BLaER1 treated with 17β-estradiol and CSF1 and Interleukin-3, amounts not matched to agents 10 nM and 100 nM (cell line): ENCODE measurements at regions not wholly inside any gene's neighbourhood (a gene's known extent, or its start where the extent isn't known, plus 50 kb on each side); places are given as distances from the start of the nearest gene placed in this dataset.
"Not testable (repeated sequence)": the region's sequence is repeated elsewhere in the genome, so short reads cannot be mapped to it uniquely, and the experiment has no call there.

Source experiments
- H3K27ac ChIP-seq, 11 experiments: shearing (Covaris generic); formaldehyde crosslinking; 2 replicates each; pipeline ENCODE4 v1.8.1; 2022
- H3K27me3 ChIP-seq, 11 experiments: shearing (Covaris generic); formaldehyde crosslinking; 2 replicates each; pipeline ENCODE4 v1.8.1; 2022
- H3K36me3 ChIP-seq, 11 experiments: shearing (Covaris generic); formaldehyde crosslinking; 2 replicates each; pipeline ENCODE4 v1.8.1; 2022
- H3K4me1 ChIP-seq, 10 experiments: shearing (Covaris generic); formaldehyde crosslinking; 2 replicates each; pipeline ENCODE4 v1.8.1; 2022
- H3K4me2 ChIP-seq, 11 experiments: shearing (Covaris generic); formaldehyde crosslinking; 2 replicates each; pipeline ENCODE4 v1.8.1; 2022
- H3K4me3 ChIP-seq, 10 experiments: shearing (Covaris generic); formaldehyde crosslinking; 2 replicates each; pipeline ENCODE4 v1.8.1; 2022
- H3K9ac ChIP-seq, 11 experiments: shearing (Covaris generic); formaldehyde crosslinking; 2 replicates each; pipeline ENCODE4 v1.8.1; 2022
- H3K9me3 ChIP-seq, 11 experiments: shearing (Covaris generic); formaldehyde crosslinking; replicated peaks in 1 of 11; 2 replicates each; pipeline ENCODE4 v1.8.1; 2022
- H4K20me1 ChIP-seq, 11 experiments: shearing (Covaris generic); formaldehyde crosslinking; 2 replicates each; pipeline ENCODE4 v1.8.1; 2022
- Cebpa-rat ChIP-seq, 11 experiments: shearing (Covaris generic); IDR thresholded peaks; 2 replicates each; pipeline ENCODE4 v1.8.1; 2022

DNA sequence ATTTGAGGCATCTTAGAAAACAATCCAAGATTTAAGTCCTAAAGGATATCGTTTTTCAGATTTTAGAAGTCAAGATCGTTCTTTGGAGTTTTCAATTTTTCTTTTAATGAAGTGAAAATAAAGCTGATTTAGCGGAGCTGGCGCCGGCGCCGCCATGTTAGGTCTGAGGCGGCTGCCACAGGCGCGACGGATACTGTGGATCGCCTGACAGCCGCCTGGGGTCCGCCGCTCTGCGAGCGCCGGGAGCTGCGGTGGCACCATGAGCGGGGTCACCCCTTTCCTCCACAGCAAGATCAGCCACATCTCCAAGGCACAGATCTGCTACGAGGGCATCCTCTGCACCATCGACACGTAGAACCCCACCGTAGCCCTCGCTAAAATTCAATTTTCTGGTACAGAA lies 247.2 kb downstream of the GJA1 start:
- TF ChIP-seq Cebpa-rat (IDR thresholded peaks at IDR 0.05), result no peak
- H3K27ac ChIP-seq, result no peak overlapping the region

GRCh38 chr6:121685806-121686205 lies 250.4 kb downstream of the GJA1 start:
- not testable (repeated sequence) for H3K9ac ChIP-seq, H3K4me3 ChIP-seq, H3K27me3 ChIP-seq, H3K27ac ChIP-seq, H3K4me1 ChIP-seq, H3K4me2 ChIP-seq, H3K36me3 ChIP-seq, H4K20me1 ChIP-seq
- peaks cover 10 to 29% (median 19%) of the 10 kb centered on the region in 11 experiments; a peak in 18 of 22 replicates for H3K9me3 ChIP-seq

More for the DNA sequence above, 247.2 kb downstream of the GJA1 start:
- H4K20me1 ChIP-seq, result no peaks in the 10 kb centered on the region
- H3K9ac ChIP-seq, result no peak overlapping the region
- no peak overlapping the region for H3K4me3 ChIP-seq
- no peak overlapping the region for H3K4me2 ChIP-seq
- peaks cover 10 to 29% (median 19%) of the 10 kb centered on the region in 11 experiments; a peak in 18 of 22 replicates for H3K9me3 ChIP-seq
- H3K36me3 ChIP-seq, result no peaks in the 10 kb centered on the region
- H3K27me3 ChIP-seq, result no peaks in the 10 kb centered on the region
- no peaks in the 10 kb centered on the region for H3K4me1 ChIP-seq

DNA sequence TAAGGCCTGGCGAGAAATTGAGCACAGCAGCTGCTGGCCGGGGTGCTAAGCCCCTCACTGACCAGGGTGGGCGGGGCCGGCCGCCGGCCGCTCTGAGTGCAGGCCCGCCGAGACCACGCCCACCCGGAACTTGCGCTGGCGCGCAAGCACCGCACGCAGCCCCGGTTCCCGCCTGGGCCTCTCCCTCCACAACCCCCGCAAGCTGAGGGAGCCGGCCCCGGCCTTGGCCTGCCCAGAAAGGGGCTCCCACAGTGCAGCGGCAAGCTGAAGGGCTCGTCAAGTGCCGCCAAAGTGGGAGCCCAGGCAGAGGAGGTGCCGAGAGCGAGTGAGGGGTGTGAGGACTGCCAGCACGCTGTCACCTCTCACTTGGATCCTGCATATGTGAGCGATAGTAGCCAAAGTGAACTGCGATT lies 251.2 kb downstream of the GJA1 start:
- H3K4me3 ChIP-seq, result no peak overlapping the region
- H3K9me3 ChIP-seq, result peaks cover 10 to 29% (median 19%) of the 10 kb centered on the region in 11 experiments; a peak in 18 of 22 replicates
- TF ChIP-seq Cebpa-rat (IDR thresholded peaks at IDR 0.05), result no peak
- H3K27ac ChIP-seq, result no peak overlapping the region
- H3K27me3 ChIP-seq, result no peaks in the 10 kb centered on the region
- no peak overlapping the region for H3K4me2 ChIP-seq
- H3K9ac ChIP-seq, result no peak overlapping the region
- H3K36me3 ChIP-seq, result no peaks in the 10 kb centered on the region
- H4K20me1 ChIP-seq, result no peaks in the 10 kb centered on the region
- no peaks in the 10 kb centered on the region for H3K4me1 ChIP-seq

DNA sequence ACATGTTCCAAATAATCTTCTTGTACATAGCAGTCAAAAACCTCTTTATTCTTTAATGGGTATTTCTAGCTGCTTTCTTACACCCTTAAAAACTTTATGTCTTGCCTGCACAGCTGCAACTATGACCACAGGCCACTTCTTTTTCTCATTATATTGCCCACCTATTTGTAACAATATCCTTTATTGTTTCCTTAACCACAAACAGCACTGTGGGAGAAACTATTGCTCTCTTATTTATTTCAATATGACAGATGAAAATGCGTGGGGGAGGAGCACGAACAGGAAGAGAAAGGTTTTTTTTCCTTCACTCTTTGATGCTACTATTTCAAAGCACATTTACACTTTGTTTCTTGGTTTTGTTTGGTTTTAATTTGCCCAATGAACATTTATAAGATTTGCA lies 253.5 kb downstream of the GJA1 start:
- no peak overlapping the region for H3K27ac ChIP-seq
- H4K20me1 ChIP-seq, result no peaks in the 10 kb centered on the region
- no peak overlapping the region for H3K4me2 ChIP-seq
- H3K36me3 ChIP-seq, result no peaks in the 10 kb centered on the region
- H3K9me3 ChIP-seq, result peaks cover 4 to 16% (median 13%) of the 10 kb centered on the region in 11 experiments; a peak in 16 of 22 replicates
- no peak overlapping the region for H3K4me3 ChIP-seq
- H3K4me1 ChIP-seq, result no peaks in the 10 kb centered on the region
- H3K27me3 ChIP-seq, result no peaks in the 10 kb centered on the region
- no peak for TF ChIP-seq Cebpa-rat (IDR thresholded peaks at IDR 0.05)
- H3K9ac ChIP-seq, result no peak overlapping the region

DNA sequence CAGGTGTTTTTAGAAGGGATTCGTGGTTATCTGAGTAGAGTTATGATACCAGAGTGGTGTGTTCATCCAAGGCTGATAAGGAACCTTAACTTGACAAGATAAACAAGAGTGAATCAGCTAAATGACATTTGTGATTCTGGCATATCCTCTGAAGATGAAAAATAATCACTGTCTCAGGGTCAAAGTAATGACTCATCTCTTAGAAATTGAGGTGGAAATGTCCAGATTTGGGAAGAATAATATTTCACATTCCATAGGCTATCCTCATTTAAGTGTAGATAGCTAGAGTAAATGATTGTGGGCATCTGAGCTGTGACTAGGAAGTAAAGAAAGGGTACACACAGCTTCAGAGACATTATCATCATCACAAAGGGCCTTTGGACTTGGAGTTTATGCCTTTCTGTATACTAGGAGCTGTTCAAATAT lies 255.7 kb downstream of the GJA1 start:
- Histone ChIP-seq H3K9me3 (peaks cover 0 to 9% (median 8%) of the 10 kb centered on the region in 11 experiments; a peak in 14 of 22 replicates), H3K27ac (no peak overlapping the region), H3K36me3 (no peaks in the 10 kb centered on the region), H3K4me2 (no peak overlapping the region), H3K4me3 (no peak overlapping the region), H3K27me3 (no peaks in the 10 kb centered on the region), H3K4me1 (no peaks in the 10 kb centered on the region), H3K9ac (no peak overlapping the region), H4K20me1 (no peaks in the 10 kb centered on the region)
- TF ChIP-seq Cebpa-rat (IDR thresholded peaks at IDR 0.05), result no peak

- Histone ChIP-seq H3K9me3 (no peaks in the 10 kb centered on the region), H3K27ac (no peak overlapping the region), H3K27me3 (no peaks in the 10 kb centered on the region), H3K9ac (no peak overlapping the region), H3K36me3 (no peaks in the 10 kb centered on the region), H4K20me1 (no peaks in the 10 kb centered on the region), H3K4me3 (no peak overlapping the region), H3K4me1 (no peaks in the 10 kb centered on the region), H3K4me2 (no peak overlapping the region)
- TF ChIP-seq Cebpa-rat (IDR thresholded peaks at IDR 0.05), result no peak
These were observed 258.9 kb downstream of the GJA1 start for GRCh38 chr6:121694389-121694788.

GRCh38 chr6:121694801-121695251 lies 259.4 kb downstream of the GJA1 start:
- Histone ChIP-seq H3K9me3 (no peaks in the 10 kb centered on the region), H3K4me1 (no peaks in the 10 kb centered on the region), H3K4me3 (no peak overlapping the region), H3K36me3 (no peaks in the 10 kb centered on the region), H3K27me3 (no peaks in the 10 kb centered on the region), H3K27ac (no peak overlapping the region), H3K4me2 (no peak overlapping the region), H4K20me1 (no peaks in the 10 kb centered on the region), H3K9ac (no peak overlapping the region)
- TF ChIP-seq Cebpa-rat (IDR thresholded peaks at IDR 0.05), result no peak

DNA sequence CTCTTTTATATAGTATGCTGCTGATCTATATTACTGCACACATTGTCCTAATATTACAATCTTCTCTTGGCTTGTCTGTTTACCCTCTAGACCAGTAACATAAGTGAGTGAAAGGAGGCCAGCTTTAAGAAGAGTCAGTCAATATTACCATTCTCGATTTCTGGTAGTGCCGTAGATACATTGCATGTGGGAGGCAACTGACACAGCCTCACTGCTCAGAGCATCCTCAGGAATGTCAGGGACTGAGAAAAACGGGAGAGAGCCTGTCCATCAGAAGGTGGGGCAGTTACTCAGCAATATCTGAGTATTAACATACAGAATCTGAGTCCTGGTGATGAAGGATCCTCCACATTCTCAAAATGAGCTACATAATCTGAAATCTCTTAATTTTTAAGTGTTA lies 259.9 kb downstream of the GJA1 start:
- H3K4me3 ChIP-seq, result no peak overlapping the region
- H3K36me3 ChIP-seq, result no peaks in the 10 kb centered on the region
- H3K9ac ChIP-seq, result no peak overlapping the region
- no peak for TF ChIP-seq Cebpa-rat (IDR thresholded peaks at IDR 0.05)
- H3K27ac ChIP-seq, result no peak overlapping the region
- H3K4me2 ChIP-seq, result no peak overlapping the region
- H3K4me1 ChIP-seq, result no peaks in the 10 kb centered on the region
- no peaks in the 10 kb centered on the region for H3K27me3 ChIP-seq
- no peaks in the 10 kb centered on the region for H3K9me3 ChIP-seq
- no peaks in the 10 kb centered on the region for H4K20me1 ChIP-seq

DNA sequence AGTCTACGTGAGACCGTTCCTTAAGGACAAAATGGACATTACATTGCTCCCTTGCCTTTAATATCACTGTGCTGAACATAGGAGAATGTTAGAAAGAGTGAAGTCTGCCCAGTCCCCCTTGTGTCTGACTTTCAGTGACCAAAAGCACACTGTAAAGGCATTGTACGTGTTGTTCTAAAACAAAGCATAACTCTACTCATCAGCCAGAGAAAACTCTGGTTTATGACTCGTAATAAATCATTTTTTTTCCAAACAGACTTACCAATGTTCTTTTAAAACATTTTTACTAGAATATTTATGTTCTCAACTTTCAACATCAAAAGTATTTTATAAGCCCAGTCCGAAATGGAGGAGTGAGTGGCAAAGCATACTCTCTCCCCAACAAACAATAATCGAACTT lies 262.5 kb downstream of the GJA1 start:
- no peaks in the 10 kb centered on the region for H3K27me3 ChIP-seq
- H3K9ac ChIP-seq, result no peak overlapping the region
- no peaks in the 10 kb centered on the region for H4K20me1 ChIP-seq
- no peaks in the 10 kb centered on the region for H3K4me1 ChIP-seq
- no peak overlapping the region for H3K27ac ChIP-seq
- H3K36me3 ChIP-seq, result no peaks in the 10 kb centered on the region
- no peak for TF ChIP-seq Cebpa-rat (IDR thresholded peaks at IDR 0.05)
- H3K4me2 ChIP-seq, result no peak overlapping the region
- no peak overlapping the region for H3K4me3 ChIP-seq
- no peaks in the 10 kb centered on the region for H3K9me3 ChIP-seq

GRCh38 chr6:121698617-121699016 lies 263.2 kb downstream of the GJA1 start:
- no peaks in the 10 kb centered on the region for H3K27me3 ChIP-seq
- H4K20me1 ChIP-seq, result no peaks in the 10 kb centered on the region
- no peak overlapping the region for H3K27ac ChIP-seq
- H3K9ac ChIP-seq, result no peak overlapping the region
- H3K4me3 ChIP-seq, result no peak overlapping the region
- no peaks in the 10 kb centered on the region for H3K4me1 ChIP-seq
- H3K9me3 ChIP-seq, result no peaks in the 10 kb centered on the region
- H3K4me2 ChIP-seq, result no peak overlapping the region
- no peak for TF ChIP-seq Cebpa-rat (IDR thresholded peaks at IDR 0.05)
- H3K36me3 ChIP-seq, result no peaks in the 10 kb centered on the region

DNA sequence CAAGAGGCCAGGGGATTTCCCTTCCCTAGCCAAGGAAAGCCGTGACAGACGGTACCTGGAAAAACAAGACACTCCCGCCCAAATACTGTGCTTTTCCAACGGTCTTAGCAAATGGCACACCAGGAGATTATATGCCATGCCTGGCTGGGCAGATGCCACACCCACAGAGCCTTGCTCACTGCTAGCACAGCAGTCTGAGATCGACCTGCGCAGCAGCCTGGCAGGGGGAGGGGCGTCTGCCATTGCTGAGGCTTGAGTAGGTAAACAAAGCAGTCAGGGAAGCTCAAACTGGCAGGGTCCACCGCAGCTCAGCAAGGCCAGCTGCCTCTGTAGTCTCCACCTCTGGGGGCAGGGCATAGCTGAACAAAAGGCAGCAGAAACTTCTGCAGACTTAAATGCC lies 267.7 kb downstream of the GJA1 start:
- H3K36me3 ChIP-seq, H3K4me3 ChIP-seq, H3K9ac ChIP-seq, H3K4me1 ChIP-seq, H3K4me2 ChIP-seq, H3K27ac ChIP-seq, H3K9me3 ChIP-seq, H3K27me3 ChIP-seq, H4K20me1 ChIP-seq: not testable (repeated sequence)
